ENCODE measurements at regions not wholly inside any gene's neighbourhood (a gene's known extent, or its start where the extent isn't known, plus 50 kb on each side); places are given as distances from the start of the nearest gene placed in this dataset.

GRCh38 chr13:70955887-70956286, 847.6 kb upstream of the KLHL1 start:
- H3K4me2 ChIP-seq (ENCODE audit: insufficient read depth, low read length) = no peak overlapping the region
- FAIRE-seq = no peak
- no peak overlapping the region for H3K9ac ChIP-seq (replicated peaks; ENCODE audit: extremely low read depth, insufficient read depth, low read length)
- no peaks in the 10 kb centered on the region for H4K20me1 ChIP-seq (replicated peaks; ENCODE audit: control insufficient read depth, extremely low read depth, insufficient read depth, low read length)
- dilution Hi-C loops (cut with MboI; ENCODE audit: extremely low pct_ligation_motif_present, low sequenced_read_pairs) = no loop called here
- H2AFZ ChIP-seq (ENCODE audit: low read depth, low read length) = no peak overlapping the region
- H3K27me3 ChIP-seq (ENCODE audit: control insufficient read depth in 2 of 2, insufficient read depth in 2 of 2, low read length in 2 of 2) = no peaks in the 10 kb centered on the region
- intact Hi-C loops (cut with micrococcal nuclease) = no loop called here
- TF ChIP-seq POLR2A (IDR thresholded peaks at IDR 0.05; ENCODE audit: low read depth, low read length) = no peak
- TF ChIP-seq GATA2 (IDR thresholded peaks at IDR 0.05; ENCODE audit: insufficient read depth, insufficient read length, low read depth, low read length) = no peak
- TF ChIP-seq JUN (IDR thresholded peaks at IDR 0.05; ENCODE audit: borderline replicate concordance, insufficient read depth, insufficient read length, low read depth) = no peak
- no peak for TF ChIP-seq EZH2 (IDR thresholded peaks at IDR 0.05; ENCODE audit: borderline replicate concordance, low read depth, low read length, severe bottlenecking)
- TF ChIP-seq MYC (IDR thresholded peaks at IDR 0.05; ENCODE audit: low read depth, low read length) = no peak
- TF ChIP-seq, protein P1, sequence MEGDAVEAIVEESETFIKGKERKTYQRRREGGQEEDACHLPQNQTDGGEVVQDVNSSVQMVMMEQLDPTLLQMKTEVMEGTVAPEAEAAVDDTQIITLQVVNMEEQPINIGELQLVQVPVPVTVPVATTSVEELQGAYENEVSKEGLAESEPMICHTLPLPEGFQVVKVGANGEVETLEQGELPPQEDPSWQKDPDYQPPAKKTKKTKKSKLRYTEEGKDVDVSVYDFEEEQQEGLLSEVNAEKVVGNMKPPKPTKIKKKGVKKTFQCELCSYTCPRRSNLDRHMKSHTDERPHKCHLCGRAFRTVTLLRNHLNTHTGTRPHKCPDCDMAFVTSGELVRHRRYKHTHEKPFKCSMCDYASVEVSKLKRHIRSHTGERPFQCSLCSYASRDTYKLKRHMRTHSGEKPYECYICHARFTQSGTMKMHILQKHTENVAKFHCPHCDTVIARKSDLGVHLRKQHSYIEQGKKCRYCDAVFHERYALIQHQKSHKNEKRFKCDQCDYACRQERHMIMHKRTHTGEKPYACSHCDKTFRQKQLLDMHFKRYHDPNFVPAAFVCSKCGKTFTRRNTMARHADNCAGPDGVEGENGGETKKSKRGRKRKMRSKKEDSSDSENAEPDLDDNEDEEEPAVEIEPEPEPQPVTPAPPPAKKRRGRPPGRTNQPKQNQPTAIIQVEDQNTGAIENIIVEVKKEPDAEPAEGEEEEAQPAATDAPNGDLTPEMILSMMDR (IDR thresholded peaks at IDR 0.05; ENCODE audit: extremely low read depth in 1 of 2, insufficient read depth in 1 of 2, low read depth in 1 of 2, low read length in 2 of 2) = no peak
- TF ChIP-seq, protein P2, sequence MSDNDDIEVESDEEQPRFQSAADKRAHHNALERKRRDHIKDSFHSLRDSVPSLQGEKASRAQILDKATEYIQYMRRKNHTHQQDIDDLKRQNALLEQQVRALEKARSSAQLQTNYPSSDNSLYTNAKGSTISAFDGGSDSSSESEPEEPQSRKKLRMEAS (IDR thresholded peaks at IDR 0.05; ENCODE audit: insufficient read depth, insufficient read length) = no peak
- no peak for TF ChIP-seq FOS (IDR thresholded peaks at IDR 0.05; ENCODE audit: borderline replicate concordance, insufficient read depth, low read length)
- no peak for TF ChIP-seq POLR2AphosphoS5 (IDR thresholded peaks at IDR 0.05; ENCODE audit: insufficient read depth, low read depth, low read length)
- no peaks in the 10 kb centered on the region for H3K9me1 ChIP-seq (replicated peaks; ENCODE audit: control insufficient read depth, extremely low read depth, insufficient read depth, low read length)
- no peak overlapping the region for H3K27ac ChIP-seq (ENCODE audit: insufficient read depth, low read depth, low read length)
- no peak for DNase-seq (ENCODE audit: low read depth, low spot score)
- ChIA-PET CTCF (interaction anchor here (1.2 kb wide), 1 partner anchor 342 kb away, joined by 3 read pairs; no protein-coding TSS in a partner anchor), POLR2A (no interaction called here)
- H3K4me1 ChIP-seq (ENCODE audit: control insufficient read depth, extremely low read depth, insufficient read depth, low read length) = no peaks in the 10 kb centered on the region
- H3K9me3 ChIP-seq (replicated peaks; ENCODE audit: control insufficient read depth, insufficient read depth, low read length) = no peaks in the 10 kb centered on the region
- H3K4me3 ChIP-seq (replicated peaks in 1 of 3; ENCODE audit: insufficient read depth in 1 of 3, low read depth in 1 of 3, low read length in 3 of 3) = no peak overlapping the region
- no peaks in the 10 kb centered on the region for H3K36me3 ChIP-seq (ENCODE audit: control insufficient read depth in 2 of 2, extremely low read depth in 1 of 2, insufficient read depth in 2 of 2, low read length in 2 of 2)
- no peaks in the 10 kb centered on the region for H3K79me2 ChIP-seq (ENCODE audit: control insufficient read depth, insufficient read depth, low read length)
- BruUV-seq (replicated peaks) = no TSS peak
